ENCODE measurements at regions not wholly inside any gene's neighbourhood (a gene's known extent, or its start where the extent isn't known, plus 50 kb on each side); places are given as distances from the start of the nearest gene placed in this dataset.
"Not testable (repeated sequence)": the region's sequence is repeated elsewhere in the genome, so short reads cannot be mapped to it uniquely, and the experiment has no call there.

DNA sequence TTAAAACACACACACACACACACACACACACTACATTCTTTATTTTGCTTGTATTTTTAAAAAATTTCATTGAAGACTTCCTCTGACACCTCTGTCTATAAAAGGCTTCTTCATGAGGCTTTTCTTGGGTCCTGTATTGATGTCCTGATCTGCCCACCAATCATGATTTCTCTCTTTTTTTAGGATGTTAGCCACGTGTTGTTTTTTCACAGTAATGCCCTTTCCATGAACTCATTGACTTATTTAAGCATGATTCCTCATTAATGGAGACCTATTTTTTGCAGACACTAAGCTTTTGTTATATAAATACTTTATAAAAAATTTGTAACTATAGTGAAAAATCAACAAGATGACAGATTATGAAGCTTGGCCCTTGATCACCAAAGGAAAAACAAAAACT is 173.8 kb upstream of the CNTNAP5 start:
- Histone ChIP-seq H3K4me2 (ENCODE audit: insufficient read depth, low read length) (no peak overlapping the region), H3K36me3 (ENCODE audit: insufficient read depth, low read length) (no peaks in the 10 kb centered on the region), H3K4me3 (ENCODE audit: low read depth in 1 of 2, low read length in 2 of 2) (no peak overlapping the region), H3K27ac (ENCODE audit: low read length) (no peak overlapping the region), H3K9me3 (ENCODE audit: insufficient read depth, low read length, severe bottlenecking) (no peaks in the 10 kb centered on the region), H3K27me3 (ENCODE audit: insufficient read depth, low read length, poor library complexity) (no peaks in the 10 kb centered on the region), H2AFZ (ENCODE audit: low read depth, low read length) (no peak overlapping the region), H4K20me1 (ENCODE audit: insufficient read depth, low read length) (no peaks in the 10 kb centered on the region), H3K79me2 (ENCODE audit: insufficient read depth, low read length) (no peaks in the 10 kb centered on the region), H3K4me1 (ENCODE audit: insufficient read depth, low read length) (no peaks in the 10 kb centered on the region), H3K9ac (ENCODE audit: low read depth, low read length) (no peak overlapping the region)
- ATAC-seq (ENCODE audit: insufficient read depth, low read depth), result no peak
- TF ChIP-seq, protein P1, sequence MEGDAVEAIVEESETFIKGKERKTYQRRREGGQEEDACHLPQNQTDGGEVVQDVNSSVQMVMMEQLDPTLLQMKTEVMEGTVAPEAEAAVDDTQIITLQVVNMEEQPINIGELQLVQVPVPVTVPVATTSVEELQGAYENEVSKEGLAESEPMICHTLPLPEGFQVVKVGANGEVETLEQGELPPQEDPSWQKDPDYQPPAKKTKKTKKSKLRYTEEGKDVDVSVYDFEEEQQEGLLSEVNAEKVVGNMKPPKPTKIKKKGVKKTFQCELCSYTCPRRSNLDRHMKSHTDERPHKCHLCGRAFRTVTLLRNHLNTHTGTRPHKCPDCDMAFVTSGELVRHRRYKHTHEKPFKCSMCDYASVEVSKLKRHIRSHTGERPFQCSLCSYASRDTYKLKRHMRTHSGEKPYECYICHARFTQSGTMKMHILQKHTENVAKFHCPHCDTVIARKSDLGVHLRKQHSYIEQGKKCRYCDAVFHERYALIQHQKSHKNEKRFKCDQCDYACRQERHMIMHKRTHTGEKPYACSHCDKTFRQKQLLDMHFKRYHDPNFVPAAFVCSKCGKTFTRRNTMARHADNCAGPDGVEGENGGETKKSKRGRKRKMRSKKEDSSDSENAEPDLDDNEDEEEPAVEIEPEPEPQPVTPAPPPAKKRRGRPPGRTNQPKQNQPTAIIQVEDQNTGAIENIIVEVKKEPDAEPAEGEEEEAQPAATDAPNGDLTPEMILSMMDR (IDR thresholded peaks at IDR 0.05; ENCODE audit: borderline replicate concordance, extremely low read depth, low read length, poor library complexity, severe bottlenecking), result no peak
- TF ChIP-seq EZH2 (IDR thresholded peaks at IDR 0.05; ENCODE audit: borderline replicate concordance, low read depth, low read length, severe bottlenecking), result no peak
- no peak for DNase-seq

DNA sequence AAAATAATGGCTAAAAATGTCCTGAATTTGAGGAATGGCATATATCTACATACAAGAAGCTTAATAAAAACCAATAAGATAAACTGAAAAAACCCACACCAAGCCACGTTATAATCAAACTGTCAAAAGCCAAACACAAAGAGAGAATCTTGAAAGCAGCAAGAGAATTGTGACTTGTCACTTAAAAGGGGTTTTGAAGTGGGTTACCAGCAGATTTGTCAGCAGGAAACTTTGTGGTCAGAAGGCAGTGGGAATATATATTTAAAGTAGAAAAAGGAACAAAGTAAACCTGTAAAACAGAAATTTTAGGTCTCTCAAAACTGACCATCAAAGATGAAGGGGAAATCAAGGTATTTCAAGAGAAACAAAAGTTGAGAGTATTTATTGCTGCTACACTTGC is 171.9 kb upstream of the CNTNAP5 start:
- Histone ChIP-seq H2AFZ (ENCODE audit: low read depth, low read length) (no peak overlapping the region), H4K20me1 (ENCODE audit: insufficient read depth, low read length) (no peaks in the 10 kb centered on the region), H3K36me3 (ENCODE audit: insufficient read depth, low read length) (no peaks in the 10 kb centered on the region), H3K4me2 (ENCODE audit: insufficient read depth, low read length) (no peak overlapping the region), H3K27ac (ENCODE audit: low read length) (no peak overlapping the region), H3K9me3 (ENCODE audit: insufficient read depth, low read length, severe bottlenecking) (no peaks in the 10 kb centered on the region), H3K9ac (ENCODE audit: low read depth, low read length) (no peak overlapping the region), H3K79me2 (ENCODE audit: insufficient read depth, low read length) (no peaks in the 10 kb centered on the region), H3K4me3 (ENCODE audit: low read depth in 1 of 2, low read length in 2 of 2) (no peak overlapping the region), H3K27me3 (ENCODE audit: insufficient read depth, low read length, poor library complexity) (no peaks in the 10 kb centered on the region), H3K4me1 (ENCODE audit: insufficient read depth, low read length) (no peaks in the 10 kb centered on the region)
- DNase-seq, result no peak
- ATAC-seq (ENCODE audit: insufficient read depth, low read depth), result no peak
- TF ChIP-seq, protein P1 (IDR thresholded peaks at IDR 0.05; ENCODE audit: borderline replicate concordance, extremely low read depth, low read length, poor library complexity, severe bottlenecking), result no peak

DNA sequence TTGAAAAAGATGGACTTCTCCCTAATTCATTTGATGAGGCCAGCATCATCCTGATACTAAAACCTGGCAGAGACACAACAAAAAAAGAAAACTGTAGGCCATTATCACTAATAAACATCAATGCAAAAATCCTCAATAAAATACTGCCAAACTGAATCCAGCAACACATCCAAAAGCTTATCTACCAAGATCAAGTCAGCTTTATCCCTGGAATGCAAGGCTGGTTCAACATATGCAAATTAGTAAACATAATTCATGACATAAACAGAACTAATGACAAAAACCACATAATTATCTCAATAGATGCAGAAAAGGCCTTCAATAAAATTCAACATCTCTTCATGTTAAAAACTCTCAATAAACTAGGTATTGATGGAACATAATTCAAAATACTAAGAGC is 166.1 kb upstream of the CNTNAP5 start:
- not testable (repeated sequence) for H2AFZ ChIP-seq (ENCODE audit: low read depth, low read length); H3K9ac ChIP-seq (ENCODE audit: low read depth, low read length); H3K79me2 ChIP-seq (ENCODE audit: insufficient read depth, low read length); H3K4me3 ChIP-seq (ENCODE audit: low read depth in 1 of 2, low read length in 2 of 2); ATAC-seq (ENCODE audit: insufficient read depth, low read depth); H3K27ac ChIP-seq (ENCODE audit: low read length); H3K36me3 ChIP-seq (ENCODE audit: insufficient read depth, low read length); H3K4me2 ChIP-seq (ENCODE audit: insufficient read depth, low read length); H3K4me1 ChIP-seq (ENCODE audit: insufficient read depth, low read length); H4K20me1 ChIP-seq (ENCODE audit: insufficient read depth, low read length); H3K27me3 ChIP-seq (ENCODE audit: insufficient read depth, low read length, poor library complexity); DNase-seq; H3K9me3 ChIP-seq (ENCODE audit: insufficient read depth, low read length, severe bottlenecking)

DNA sequence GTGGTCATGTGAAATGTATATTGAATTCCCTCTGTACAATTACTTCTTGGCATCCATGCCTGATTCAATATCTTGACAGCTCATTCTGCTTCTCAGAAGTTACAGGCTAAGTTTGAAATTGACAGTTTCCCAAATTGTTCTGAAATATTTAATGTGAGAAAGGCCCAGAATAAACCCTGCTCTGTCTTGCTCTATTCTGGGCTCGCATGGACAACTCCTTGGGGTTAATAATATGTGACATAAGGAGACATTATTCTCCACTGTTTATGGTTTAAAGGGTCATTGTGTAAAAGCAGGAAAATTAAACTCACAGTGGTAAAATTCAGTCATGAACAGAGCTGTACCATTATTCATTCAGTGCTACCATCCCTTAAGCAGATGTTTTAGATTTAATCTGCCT is 160.7 kb upstream of the CNTNAP5 start:
- no peak for ATAC-seq (ENCODE audit: insufficient read depth, low read depth)
- Histone ChIP-seq H3K9me3 (ENCODE audit: insufficient read depth, low read length, severe bottlenecking) (no peaks in the 10 kb centered on the region), H3K9ac (ENCODE audit: low read depth, low read length) (no peak overlapping the region), H4K20me1 (ENCODE audit: insufficient read depth, low read length) (no peaks in the 10 kb centered on the region), H2AFZ (ENCODE audit: low read depth, low read length) (no peak overlapping the region), H3K36me3 (ENCODE audit: insufficient read depth, low read length) (no peaks in the 10 kb centered on the region), H3K27me3 (ENCODE audit: insufficient read depth, low read length, poor library complexity) (no peaks in the 10 kb centered on the region), H3K4me1 (ENCODE audit: insufficient read depth, low read length) (no peaks in the 10 kb centered on the region), H3K79me2 (ENCODE audit: insufficient read depth, low read length) (no peaks in the 10 kb centered on the region), H3K4me2 (ENCODE audit: insufficient read depth, low read length) (no peak overlapping the region), H3K27ac (ENCODE audit: low read length) (no peak overlapping the region), H3K4me3 (ENCODE audit: low read depth in 1 of 2, low read length in 2 of 2) (no peak overlapping the region)
- DNase-seq, result no peak
- TF ChIP-seq, protein P1 (IDR thresholded peaks at IDR 0.05; ENCODE audit: borderline replicate concordance, extremely low read depth, low read length, poor library complexity, severe bottlenecking), result no peak
- no peak for TF ChIP-seq EZH2 (IDR thresholded peaks at IDR 0.05; ENCODE audit: borderline replicate concordance, low read depth, low read length, severe bottlenecking)

Measured in DND-41 (cell line).